Liver (tissue), 8 donors: ENCODE measurements at regions not wholly inside any gene's neighbourhood (a gene's known extent, or its start where the extent isn't known, plus 50 kb on each side); places are given as distances from the start of the nearest gene placed in this dataset.

Experiments
- DNase-seq: peaks from one replicate; pipeline ENCODE4 v3.0.0-alpha.2; 2017; ENCODE audit warnings: low spot score
- H3K27ac ChIP-seq, 2 donors: one replicate each; pipeline ENCODE4 v1.7.0; 2013; ENCODE audit warnings: inconsistent platforms in 2 of 2, low read length in 2 of 2, control low read depth in 1 of 2, low read depth in 1 of 2, mild to moderate bottlenecking in 1 of 2
- H3K27me3 ChIP-seq, 4 donors: one replicate each; pipeline versions ENCODE4 v1.6.1 to v1.7.0; 2013; ENCODE audit warnings: low read length in 3 of 4, inconsistent platforms in 1 of 4, mild to moderate bottlenecking in 1 of 4, moderate library complexity in 1 of 4; ENCODE audit not compliant: control insufficient read depth in 4 of 4, insufficient read depth in 4 of 4
- H3K36me3 ChIP-seq, 4 donors: one replicate each; pipeline versions ENCODE4 v1.6.1 to v1.7.0; 2013; ENCODE audit warnings: low read length in 3 of 4, mild to moderate bottlenecking in 3 of 4, low read depth in 1 of 4, moderate library complexity in 1 of 4; ENCODE audit not compliant: control insufficient read depth in 4 of 4, insufficient read depth in 3 of 4
- H3K4me1 ChIP-seq, 4 donors: one replicate each; pipeline versions ENCODE4 v1.6.1 to v1.7.0; 2013; ENCODE audit warnings: low read length in 3 of 4, mild to moderate bottlenecking in 3 of 4, moderate library complexity in 1 of 4; ENCODE audit not compliant: control insufficient read depth in 4 of 4, insufficient read depth in 4 of 4
- H3K4me3 ChIP-seq, 3 donors: one replicate each; pipeline versions ENCODE4 v1.6.1 to v1.7.0; 2013; ENCODE audit warnings: low read length in 3 of 3, control low read depth in 1 of 3, low read depth in 1 of 3, mild to moderate bottlenecking in 1 of 3
- H3K9ac ChIP-seq, 2 donors: one replicate each; pipeline ENCODE4 v1.7.0; 2013; ENCODE audit warnings: low read length in 2 of 2, mild to moderate bottlenecking in 2 of 2, moderate library complexity in 2 of 2, control low read depth in 1 of 2, low read depth in 1 of 2
- H3K9me3 ChIP-seq, 4 donors: one replicate each; pipeline versions ENCODE4 v1.6.1 to v1.7.0; 2013; ENCODE audit warnings: low read length in 3 of 4; ENCODE audit not compliant: control insufficient read depth in 4 of 4
- CTCF ChIP-seq: fragments of 150-350 bp; IDR thresholded peaks from 2 replicates; pipeline ENCODE4 v1.5.1; 2017; ENCODE audit warnings: improper control_type of control experiment, low read depth, low read length; ENCODE audit not compliant: missing input control
- EGR1 ChIP-seq, 2 donors: IDR thresholded peaks; 2 replicates each; pipeline ENCODE4 v1.6.1; 2016 to 2018; ENCODE audit warnings: antibody characterized with exemption in 2 of 2, low read depth in 2 of 2
- FOXA1 ChIP-seq: IDR thresholded peaks from 2 replicates; pipeline ENCODE4 v1.6.1; 2016; ENCODE audit warnings: antibody characterized with exemption
- FOXA2 ChIP-seq: IDR thresholded peaks from 2 replicates; pipeline ENCODE4 v1.6.1; 2016; ENCODE audit warnings: antibody characterized with exemption
- GABPA ChIP-seq, 2 donors: IDR thresholded peaks in 1 of 2; conservative IDR thresholded peaks in 1 of 2; 2 replicates each; pipeline ENCODE4 v1.6.1; 2016; ENCODE audit warnings: antibody characterized with exemption in 2 of 2, mild to moderate bottlenecking in 1 of 2, moderate library complexity in 1 of 2
- HNF4A ChIP-seq, 2 donors: conservative IDR thresholded peaks; 2 replicates each; pipeline ENCODE4 v1.6.1; 2016; ENCODE audit warnings: antibody characterized with exemption in 2 of 2, mild to moderate bottlenecking in 2 of 2
- JUND ChIP-seq, 2 donors: IDR thresholded peaks; 2 replicates each; pipeline ENCODE4 v1.6.1; 2016; ENCODE audit warnings: antibody characterized with exemption in 2 of 2
- NR2F2 ChIP-seq: IDR thresholded peaks from 2 replicates; pipeline ENCODE4 v1.6.1; 2016; ENCODE audit warnings: antibody characterized with exemption
- REST ChIP-seq: IDR thresholded peaks from 2 replicates; pipeline ENCODE4 v1.6.1; 2016; ENCODE audit warnings: antibody characterized with exemption, mild to moderate bottlenecking
- TAF1 ChIP-seq: conservative IDR thresholded peaks from 2 replicates; pipeline ENCODE4 v1.6.1; 2016; ENCODE audit warnings: antibody characterized with exemption, mild to moderate bottlenecking
- YY1 ChIP-seq: IDR thresholded peaks from 2 replicates; pipeline ENCODE4 v1.6.1; 2016; ENCODE audit warnings: antibody characterized with exemption, mild to moderate bottlenecking
- ZBTB33 ChIP-seq: IDR thresholded peaks from 2 replicates; pipeline ENCODE4 v1.6.1; 2016; ENCODE audit warnings: antibody characterized with exemption
- WGBS: extraction: QIAGEN DNeasy Blood & Tissue Kit; methylation state at CpG from one replicate; pipeline ENCODE4 v1.1.7; 2013; 5-methylcytosine and 5-hydroxymethylcytosine counted together
- donor health status: healthy.
- donor health status: healthy.
- donor health status: healthy.
- donor health status: healthy.
- donor health status: healthy.

- 72% methylated on average over 3 of the region's 3 CpGs for WGBS
Observed at GRCh38 chr21:16676391-16676790, 836.5 kb upstream of the CXADR start.

GRCh38 chr21:16678429-16679160 is 834.2 kb upstream of the CXADR start:
- no peak overlapping the region for H3K4me3 ChIP-seq
- no peak overlapping the region for H3K9ac ChIP-seq
- TF ChIP-seq CTCF, result no peak
- H3K4me1 ChIP-seq, result peaks cover 0 to 9% (median 4%) of the 10 kb centered on the region in 4 donors
- 70% methylated on average over 3 of the region's 3 CpGs for WGBS
- DNase-seq, result no peak
- H3K27ac ChIP-seq, result no peak overlapping the region
- no peaks in the 10 kb centered on the region for H3K36me3 ChIP-seq
- no peaks in the 10 kb centered on the region for H3K9me3 ChIP-seq
- H3K27me3 ChIP-seq, result no peaks in the 10 kb centered on the region

More at GRCh38 chr21:16676391-16676790, 836.5 kb upstream of the CXADR start:
- no peak overlapping the region for H3K9ac ChIP-seq
- no peak for TF ChIP-seq FOXA1
- no peak for TF ChIP-seq JUND (IDR thresholded peaks at IDR 0.05)
- no peak for TF ChIP-seq HNF4A (conservative IDR thresholded peaks at IDR 0.05)
- no peak for TF ChIP-seq EGR1 (IDR thresholded peaks at IDR 0.05; ENCODE audit: low read depth in 2 of 2)
- TF ChIP-seq TAF1, result no peak
- no peak for TF ChIP-seq FOXA2
- TF ChIP-seq REST, result no peak
- TF ChIP-seq ZBTB33, result no peak
- no peaks in the 10 kb centered on the region for H3K36me3 ChIP-seq
- H3K27ac ChIP-seq, result no peak overlapping the region
- H3K4me1 ChIP-seq, result peaks cover 0 to 9% (median 4%) of the 10 kb centered on the region in 4 donors
- no peaks in the 10 kb centered on the region for H3K27me3 ChIP-seq
- DNase-seq, result no peak
- no peak overlapping the region for H3K4me3 ChIP-seq
- no peaks in the 10 kb centered on the region for H3K9me3 ChIP-seq

GRCh38 chr21:16695074-16695473 is 817.8 kb upstream of the CXADR start:
- 94% methylated on average over 2 of the region's 2 CpGs for WGBS
- TF ChIP-seq CTCF (no peak), YY1 (no peak), JUND (IDR thresholded peaks at IDR 0.05) (no peak), REST (no peak), GABPA (IDR thresholded peaks at IDR 0.05 in 1 of 2, conservative IDR thresholded peaks at IDR 0.05 in 1 of 2) (no peak), NR2F2 (no peak), TAF1 (no peak), HNF4A (conservative IDR thresholded peaks at IDR 0.05) (no peak)

More at GRCh38 chr21:16695074-16695473, 817.8 kb upstream of the CXADR start:
- H3K4me1 ChIP-seq, result no peaks in the 10 kb centered on the region
- DNase-seq, result no peak
- no peaks in the 10 kb centered on the region for H3K27me3 ChIP-seq
- peaks cover 0 to 7% (median 2%) of the 10 kb centered on the region in 4 donors for H3K9me3 ChIP-seq
- no peak overlapping the region for H3K4me3 ChIP-seq
- H3K27ac ChIP-seq, result no peak overlapping the region
- no peak overlapping the region for H3K9ac ChIP-seq
- H3K36me3 ChIP-seq, result no peaks in the 10 kb centered on the region
